GM13976 (cell line): ENCODE measurements at regions not wholly inside any gene's neighbourhood (a gene's known extent, or its start where the extent isn't known, plus 50 kb on each side); places are given as distances from the start of the nearest gene placed in this dataset.

Experiments used
- DNase-seq: peaks from one replicate; pipeline ENCODE4 v3.0.0; 2012; ENCODE audit warnings: low spot score
- CTCF ChIP-seq: IDR thresholded peaks from 2 replicates; pipeline ENCODE4 v1.5.1; 2012; ENCODE audit warnings: borderline replicate concordance, mild to moderate bottlenecking; ENCODE audit not compliant: insufficient read depth; ENCODE audit errors: extremely low read depth, missing control alignments, control extremely low read depth
- in situ Hi-C: fragments of 300-500 bp; cut with MboI; formaldehyde crosslinking; loops from one replicate; pipeline ENCODE4 v1.12.0; 2022; ENCODE audit warnings: low sequenced_read_pairs, mixed read lengths, inconsistent platforms; ENCODE audit not compliant: unreplicated experiment

- TF ChIP-seq CTCF: no peak
- no peak for DNase-seq
- in situ Hi-C loops: no loop called here
These were observed 717.7 kb downstream of the BRINP1 start for GRCh38 chr9:118651511-118651910.

GRCh38 chr9:118652258-118652657 is 717.0 kb downstream of the BRINP1 start:
- DNase-seq: no peak
- in situ Hi-C loops: no loop called here
- TF ChIP-seq CTCF: no peak

- no peak for TF ChIP-seq CTCF
- in situ Hi-C loops: no loop called here
- DNase-seq: no peak
These were observed 716.3 kb downstream of the BRINP1 start for GRCh38 chr9:118652912-118653311.

- DNase-seq: no peak
- no peak for TF ChIP-seq CTCF
- in situ Hi-C loops: no loop called here
These were observed 710.2 kb downstream of the BRINP1 start for GRCh38 chr9:118659011-118659410.

- DNase-seq: no peak
- in situ Hi-C loops: no loop called here
These were observed 703.9 kb downstream of the BRINP1 start for GRCh38 chr9:118665226-118665919.

More at GRCh38 chr9:118665226-118665919, 703.9 kb downstream of the BRINP1 start:
- TF ChIP-seq CTCF: no peak
